Tibial nerve (tissue), 4 donors: ENCODE measurements at regions not wholly inside any gene's neighbourhood (a gene's known extent, or its start where the extent isn't known, plus 50 kb on each side); places are given as distances from the start of the nearest gene placed in this dataset.

Experiments
- CTCF ChIP-seq, 5 experiments: fragments of 200-600 bp in 3 of 5; fragments of 450-650 bp in 2 of 5; sonication (generic) in 3 of 5; IDR thresholded peaks; one replicate each; pipeline ENCODE4 v1.5.1; 2016 to 2019; ENCODE audit warnings: antibody characterized with exemption in 5 of 5, mild to moderate bottlenecking in 3 of 5, moderate library complexity in 2 of 5
- EP300 ChIP-seq, 2 donors: sonication (generic); formaldehyde crosslinking; IDR thresholded peaks; one replicate each; pipeline ENCODE4 v1.6.1; 2017; ENCODE audit warnings: antibody characterized with exemption in 2 of 2, mild to moderate bottlenecking in 1 of 2
- POLR2A ChIP-seq, 2 donors: fragments of 450-650 bp; IDR thresholded peaks; one replicate each; pipeline ENCODE4 v1.6.1; 2017; ENCODE audit warnings: antibody characterized with exemption in 2 of 2, mild to moderate bottlenecking in 2 of 2, moderate library complexity in 2 of 2

DNA sequence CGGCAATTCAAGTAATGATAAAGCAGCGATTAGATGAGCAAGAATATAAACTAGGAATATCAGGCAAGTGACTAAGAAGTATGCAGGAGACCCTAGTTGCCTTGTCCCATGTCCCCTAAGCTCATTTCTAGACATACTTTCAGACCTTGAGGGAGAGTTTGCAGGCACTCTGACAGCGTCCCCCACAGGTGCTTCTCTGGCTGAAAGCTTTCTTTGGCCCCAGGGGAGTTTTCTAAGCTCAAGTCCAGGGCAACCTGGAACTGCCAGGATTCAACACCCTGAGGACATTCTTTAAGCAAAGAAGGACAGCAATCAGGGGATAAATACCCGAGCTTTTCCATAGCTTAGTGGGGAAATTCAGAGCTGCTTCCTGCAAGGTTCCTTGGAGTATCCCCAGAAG lies 308.1 kb upstream of the CHST9 start:
- TF ChIP-seq CTCF (IDR thresholded peaks at IDR 0.05) (no peak), POLR2A (IDR thresholded peaks at IDR 0.05) (no peak), EP300 (IDR thresholded peaks at IDR 0.05) (no peak)
